GM18511 (cell line): ENCODE measurements at regions not wholly inside any gene's neighbourhood (a gene's known extent, or its start where the extent isn't known, plus 50 kb on each side); places are given as distances from the start of the nearest gene placed in this dataset.
A peak's percentile ranks its signal among the peaks of the same experiment; 100 is the strongest.
"Not testable (repeated sequence)": the region's sequence is repeated elsewhere in the genome, so short reads cannot be mapped to it uniquely, and the experiment has no call there.

Source experiments
- ATAC-seq: cut with Tn5 transposase; IDR thresholded peaks from one replicate; pipeline ENCODE4 v1.9.1; 2021; ENCODE audit warnings: mild to moderate bottlenecking, moderate library complexity; ENCODE audit not compliant: unreplicated experiment

DNA sequence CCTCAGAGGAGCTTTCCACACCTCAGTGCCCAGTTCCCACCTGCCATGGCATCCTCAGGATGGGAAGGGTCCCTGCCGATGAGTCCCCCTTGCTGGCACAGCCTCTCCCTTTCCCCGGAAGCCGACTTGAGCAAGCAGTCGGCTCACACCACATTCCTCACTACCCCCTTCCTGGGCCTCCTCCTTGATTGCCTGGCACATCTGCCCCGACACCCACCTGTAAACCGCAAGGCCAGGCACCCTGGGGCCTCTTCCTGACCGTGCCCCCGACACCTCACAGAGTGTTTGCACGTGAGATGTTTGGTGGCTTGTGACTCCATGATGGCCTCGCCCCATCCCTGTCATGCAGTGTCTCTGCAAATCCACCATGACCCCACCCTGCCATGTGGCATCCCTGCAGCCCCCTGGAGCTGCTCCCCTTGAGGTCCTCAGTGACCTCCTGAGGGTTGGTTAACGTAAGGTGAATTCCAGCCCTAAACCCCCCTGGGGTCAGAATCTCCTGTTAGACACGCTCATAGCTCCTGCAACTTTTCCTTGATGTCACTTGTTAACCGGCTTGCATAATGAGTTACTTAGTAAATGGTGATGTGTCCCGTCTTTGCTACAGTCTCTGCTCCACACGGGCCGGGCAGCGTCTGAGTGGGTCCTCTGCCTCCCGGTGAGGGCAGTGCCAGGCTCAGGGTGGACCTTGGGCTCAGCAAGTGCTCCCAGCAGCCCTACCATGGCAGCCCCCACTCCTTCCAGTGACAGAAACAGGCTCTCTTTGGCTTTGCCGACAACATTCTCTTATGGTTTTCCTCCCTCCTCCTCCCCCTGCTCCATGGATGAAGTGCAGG lies 115.9 kb upstream of the FRMD1 start:
- ATAC-seq: no peak

DNA sequence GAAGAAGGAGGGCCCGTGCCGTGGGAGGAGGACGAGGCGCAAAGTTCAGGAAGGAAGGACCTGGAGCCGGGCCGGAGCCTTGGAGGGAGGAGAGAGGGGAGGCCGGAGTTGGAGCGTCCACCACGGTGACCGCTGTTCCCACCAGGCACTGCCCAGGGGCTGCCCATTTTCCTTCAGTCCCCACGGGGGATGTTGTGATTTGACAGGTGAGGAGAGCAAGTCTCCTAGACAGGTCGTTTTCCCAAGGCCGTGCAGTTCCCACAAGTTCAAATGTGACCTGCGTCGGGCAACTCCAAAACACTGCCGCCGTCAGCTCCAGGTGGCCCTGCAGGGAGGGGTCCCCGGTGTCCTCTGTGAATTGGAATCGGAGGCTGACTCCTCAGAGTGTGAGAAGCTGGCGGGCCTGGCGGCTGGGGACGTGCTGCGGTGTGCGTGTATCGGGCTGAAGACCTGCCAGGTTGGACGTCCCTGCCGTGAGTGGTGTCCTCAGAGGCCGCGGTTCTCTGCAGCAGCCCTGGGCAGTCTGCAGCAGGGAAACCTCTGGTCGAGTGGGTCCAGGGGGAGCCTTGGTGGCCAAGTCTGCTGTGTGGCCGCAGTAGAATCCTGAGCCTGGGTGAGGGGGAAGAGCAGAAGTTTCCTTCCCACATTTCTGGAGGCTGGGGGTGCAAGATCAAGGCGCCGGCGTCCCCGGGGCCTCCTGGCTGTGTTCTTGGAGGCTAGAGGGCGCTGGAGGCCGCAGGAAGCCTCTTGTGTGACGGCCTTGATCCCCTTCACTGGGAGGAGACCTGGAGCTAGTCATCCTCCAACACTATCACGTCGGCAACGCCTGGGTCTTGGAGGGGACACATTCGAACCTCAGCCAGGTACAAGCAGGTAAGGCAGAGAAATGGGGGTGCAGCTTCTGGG lies 115.1 kb upstream of the FRMD1 start:
- no peak for ATAC-seq

GRCh38 chr6:168192901-168193815 lies 114.1 kb upstream of the FRMD1 start:
- ATAC-seq: no peak

- no peak for ATAC-seq
Observed at GRCh38 chr6:168192195-168192900, 113.3 kb upstream of the FRMD1 start.

- ATAC-seq: no peak
Observed at GRCh38 chr6:168190646-168191443, 111.8 kb upstream of the FRMD1 start.

- ATAC-seq: no peak
Observed at GRCh38 chr6:168190014-168190405, 111.0 kb upstream of the FRMD1 start.

DNA sequence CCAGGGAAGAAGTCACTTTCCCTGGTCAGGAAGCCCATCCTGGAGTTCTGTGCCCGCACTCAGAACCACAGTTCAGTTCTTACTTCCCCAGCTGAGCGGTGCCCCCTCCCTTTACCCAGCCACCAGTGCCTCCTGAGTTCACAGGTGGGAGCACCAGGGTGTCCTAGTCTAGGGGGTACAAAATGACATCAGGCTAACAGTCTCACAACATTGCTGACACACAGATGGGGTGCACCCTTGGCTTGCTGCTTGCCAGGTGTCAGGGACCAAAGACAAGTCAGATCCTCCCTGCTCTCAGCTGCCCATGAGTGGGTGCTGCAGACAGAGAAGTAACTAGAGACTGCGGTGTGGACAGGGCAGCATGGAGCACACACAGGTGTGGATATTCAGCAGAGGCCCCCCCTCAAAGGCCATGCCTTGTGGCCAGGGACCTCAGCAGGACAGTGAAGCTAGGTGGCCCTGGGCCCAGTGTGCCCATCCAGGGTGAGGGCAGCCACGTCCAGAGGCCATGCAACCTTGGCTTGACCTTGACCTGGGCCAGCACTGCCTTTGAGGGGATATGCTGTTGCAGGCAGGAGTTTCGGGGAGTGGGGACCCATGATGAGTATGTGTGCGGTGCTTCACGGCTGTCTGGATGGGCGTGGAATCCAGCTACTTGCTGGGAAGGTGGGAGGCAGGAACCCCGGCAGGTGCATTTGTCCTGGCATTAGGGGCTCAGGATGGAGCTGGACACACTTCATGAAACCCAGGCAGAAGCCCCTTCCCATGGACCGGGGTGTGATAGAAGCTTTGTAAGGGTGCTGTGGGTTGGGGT lies 110.4 kb upstream of the FRMD1 start:
- no peak for ATAC-seq

GRCh38 chr6:168188369-168189199 lies 109.6 kb upstream of the FRMD1 start:
- no peak for ATAC-seq

DNA sequence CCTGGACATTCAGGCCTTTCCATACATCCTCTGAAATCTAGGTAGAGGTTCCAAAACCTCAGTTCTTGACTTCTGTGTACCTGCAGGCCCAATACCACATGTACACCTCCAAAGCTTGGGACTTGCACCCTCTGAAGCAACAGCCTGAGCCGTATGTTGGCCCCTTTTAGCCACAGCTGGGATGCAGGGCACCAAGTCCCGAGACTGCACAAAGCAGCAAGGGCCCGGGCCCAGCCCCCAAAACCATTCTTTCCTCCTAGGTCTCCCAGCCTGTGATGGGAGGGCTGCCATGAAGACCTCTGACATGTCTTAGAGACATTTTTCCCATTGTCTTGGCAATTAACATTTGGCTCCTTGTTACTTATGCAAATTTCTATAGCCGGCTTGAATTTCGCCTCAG lies 107.4 kb upstream of the FRMD1 start:
- no peak for ATAC-seq

DNA sequence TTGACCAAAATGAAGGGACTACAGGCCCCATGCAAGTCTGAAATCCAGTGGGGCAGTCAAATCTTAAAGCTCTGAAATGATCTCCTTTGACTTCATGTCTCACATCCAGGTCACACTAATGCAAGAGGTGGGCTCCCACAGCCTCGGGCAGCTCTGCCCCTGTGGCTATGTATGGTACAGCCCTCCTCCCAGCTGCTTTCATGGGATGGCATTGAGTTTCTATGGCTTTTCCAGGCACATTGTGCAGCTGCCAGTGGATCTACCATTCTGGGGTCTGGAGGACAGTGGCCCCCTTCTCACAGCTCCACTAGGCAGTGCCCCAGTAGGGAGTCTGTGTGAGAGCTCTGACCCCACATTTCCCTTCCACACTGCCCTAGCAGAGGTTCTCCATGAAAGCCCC lies 107.0 kb upstream of the FRMD1 start:
- ATAC-seq: not testable (repeated sequence)

- ATAC-seq: no peak
Observed at GRCh38 chr6:168184701-168185100, 105.7 kb upstream of the FRMD1 start.

DNA sequence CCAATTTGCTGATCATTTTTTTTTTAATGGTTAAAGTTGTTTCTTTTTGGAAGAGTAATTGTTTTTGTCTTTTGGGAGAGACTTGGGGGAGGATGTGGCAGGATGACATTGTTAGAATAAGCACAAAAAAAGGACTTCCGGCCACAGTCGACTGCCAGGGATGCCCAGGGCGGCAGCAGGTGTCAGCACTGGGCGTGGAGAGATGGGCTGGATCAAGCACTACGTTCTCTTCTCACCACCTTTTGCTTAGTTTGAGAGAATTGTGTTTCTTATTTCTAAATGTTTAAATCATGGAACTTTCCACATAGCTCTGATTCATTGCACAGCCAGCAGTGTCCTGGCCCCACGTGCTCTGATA lies 104.6 kb upstream of the FRMD1 start:
- no peak for ATAC-seq

DNA sequence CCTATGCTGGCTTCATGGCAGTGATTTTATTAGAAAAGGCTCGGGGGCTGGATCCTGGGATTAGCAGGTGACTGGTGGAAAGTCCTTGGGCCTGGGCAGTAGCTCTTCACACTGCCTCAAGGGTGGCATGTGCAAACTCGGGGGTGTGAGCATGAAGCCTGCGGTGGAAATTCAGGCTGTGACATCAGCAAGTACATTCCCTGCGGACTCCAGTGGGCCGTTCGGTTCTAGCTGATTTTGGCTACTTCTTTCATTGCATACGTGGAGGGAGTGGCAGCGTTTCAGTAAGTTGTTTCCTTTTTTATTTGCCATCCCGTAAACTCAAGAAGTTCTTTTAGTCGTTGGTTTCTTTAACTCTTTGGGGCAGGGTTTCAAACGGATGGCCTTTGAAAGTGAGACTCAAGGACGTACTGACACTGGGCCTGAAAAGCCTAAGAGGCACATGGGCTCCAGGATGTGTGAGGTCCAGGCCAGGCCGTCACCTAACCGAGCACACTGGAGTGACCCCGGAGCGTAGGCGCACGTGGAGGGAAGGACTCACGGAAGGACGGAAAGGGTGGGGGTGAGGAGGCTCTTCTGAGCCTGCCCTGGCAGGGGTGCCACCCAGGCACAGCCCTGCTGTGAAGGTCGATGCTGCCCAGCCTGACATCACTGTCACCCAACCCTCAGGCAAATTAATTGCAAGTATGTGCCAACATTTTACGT lies 104.0 kb upstream of the FRMD1 start:
- ATAC-seq: no peak

DNA sequence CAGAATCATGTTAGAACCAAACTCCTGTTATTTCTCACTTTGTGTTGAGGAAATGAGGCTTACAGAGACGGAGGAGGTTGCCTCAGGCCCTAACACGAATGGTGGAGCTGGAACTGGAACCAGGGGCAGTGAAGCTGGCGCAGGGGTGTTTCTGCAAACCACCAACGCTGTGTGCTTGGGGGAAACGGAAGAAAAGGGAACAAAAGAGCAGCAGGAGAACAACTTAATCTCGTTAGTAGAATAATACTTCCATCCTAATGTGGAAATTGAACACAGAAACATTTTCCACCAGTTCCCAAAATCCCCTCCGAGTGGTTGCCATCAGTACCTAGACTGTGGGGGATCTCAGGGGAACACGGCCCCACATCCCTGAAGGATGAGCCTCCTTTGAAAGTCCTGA lies 103.4 kb upstream of the FRMD1 start:
- ATAC-seq: no peak

- ATAC-seq: no peak
Observed at GRCh38 chr6:168181876-168182275, 102.9 kb upstream of the FRMD1 start.

DNA sequence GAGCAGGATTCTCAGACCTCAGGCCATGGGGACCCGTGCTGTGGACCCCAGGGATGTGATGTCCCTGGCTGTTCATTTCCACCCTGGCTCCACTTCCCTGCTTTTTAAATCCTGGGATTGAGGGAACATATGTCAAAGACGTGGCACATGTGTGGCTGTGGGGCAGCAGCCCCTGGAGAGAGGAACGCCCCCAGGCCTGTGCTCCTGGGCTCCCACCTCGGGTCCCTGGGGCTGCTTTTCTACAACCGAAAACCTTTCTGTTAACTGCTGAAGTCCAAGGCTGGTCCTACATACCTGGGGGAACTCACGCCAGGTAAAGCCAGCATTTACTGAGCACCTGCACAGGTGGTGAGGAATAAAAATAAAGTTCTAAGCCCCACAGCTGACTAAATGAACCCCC lies 102.3 kb upstream of the FRMD1 start:
- ATAC-seq: no peak

DNA sequence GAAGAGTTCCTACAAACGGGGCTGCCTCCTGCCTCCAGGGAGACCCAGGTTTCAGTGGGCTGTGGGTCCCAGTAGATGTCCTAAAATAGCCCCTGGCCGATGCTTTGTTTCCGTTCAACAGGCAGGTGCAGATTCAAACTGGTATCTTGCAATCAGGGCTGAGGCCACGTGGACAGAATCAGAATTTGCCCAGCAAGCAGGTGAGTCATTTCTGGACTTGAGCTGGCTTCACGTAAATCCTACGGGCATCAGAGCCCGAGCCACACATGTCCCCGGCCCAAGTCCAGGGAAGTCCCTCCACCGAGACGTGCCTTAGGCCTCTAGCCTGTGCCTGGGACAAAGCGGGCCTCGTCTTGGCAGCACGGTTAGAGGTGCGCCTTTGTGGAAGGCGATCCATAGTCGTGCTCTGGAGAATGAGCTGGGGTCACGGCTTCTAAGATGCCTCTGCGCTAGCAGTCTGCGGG lies 101.6 kb upstream of the FRMD1 start:
- ATAC-seq: peak; percentile 72
